HG03439 (cell line): ENCODE measurements at regions not wholly inside any gene's neighbourhood (a gene's known extent, or its start where the extent isn't known, plus 50 kb on each side); places are given as distances from the start of the nearest gene placed in this dataset.

Source experiments
- ATAC-seq: cut with Tn5 transposase; IDR thresholded peaks from one replicate; pipeline ENCODE4 v1.9.1; 2021; ENCODE audit warnings: mild to moderate bottlenecking, moderate library complexity; ENCODE audit not compliant: unreplicated experiment

- ATAC-seq = no peak
Measured at GRCh38 chr15:95865330-95865739, 465.2 kb upstream of the NR2F2 start.

GRCh38 chr15:95866711-95867440 lies 463.6 kb upstream of the NR2F2 start:
- ATAC-seq = no peak

GRCh38 chr15:95868450-95868849 lies 462.1 kb upstream of the NR2F2 start:
- ATAC-seq = no peak

- ATAC-seq = no peak
Measured at GRCh38 chr15:95868970-95869369, 461.5 kb upstream of the NR2F2 start.

- ATAC-seq = no peak
Measured at GRCh38 chr15:95869920-95870319, 460.6 kb upstream of the NR2F2 start.

GRCh38 chr15:95872366-95872771 lies 458.1 kb upstream of the NR2F2 start:
- no peak for ATAC-seq

GRCh38 chr15:95874637-95875036 lies 455.9 kb upstream of the NR2F2 start:
- no peak for ATAC-seq

GRCh38 chr15:95875121-95875643 lies 455.3 kb upstream of the NR2F2 start:
- ATAC-seq = no peak

- ATAC-seq = no peak
Measured at GRCh38 chr15:95880031-95880570, 450.4 kb upstream of the NR2F2 start.

- ATAC-seq = no peak
Measured at GRCh38 chr15:95880630-95881029, 449.9 kb upstream of the NR2F2 start.

GRCh38 chr15:95883064-95883463 lies 447.4 kb upstream of the NR2F2 start:
- no peak for ATAC-seq

- ATAC-seq = no peak
Measured at GRCh38 chr15:95884276-95884675, 446.2 kb upstream of the NR2F2 start.

- ATAC-seq = no peak
Measured at GRCh38 chr15:95887666-95888390, 442.7 kb upstream of the NR2F2 start.

- no peak for ATAC-seq
Measured at GRCh38 chr15:95888762-95889161, 441.7 kb upstream of the NR2F2 start.

GRCh38 chr15:95894407-95894956 lies 436.0 kb upstream of the NR2F2 start:
- ATAC-seq = no peak

GRCh38 chr15:95895508-95895907 lies 435.0 kb upstream of the NR2F2 start:
- ATAC-seq = no peak

- ATAC-seq = no peak
Measured at GRCh38 chr15:95897651-95898050, 432.8 kb upstream of the NR2F2 start.

GRCh38 chr15:95898761-95899160 lies 431.7 kb upstream of the NR2F2 start:
- ATAC-seq = no peak

GRCh38 chr15:95901271-95901670 lies 429.2 kb upstream of the NR2F2 start:
- ATAC-seq = no peak

- ATAC-seq = no peak
Measured at GRCh38 chr15:95902606-95903005, 427.9 kb upstream of the NR2F2 start.

- ATAC-seq = no peak
Measured at GRCh38 chr15:95903352-95903751, 427.1 kb upstream of the NR2F2 start.
